ENCODE measurements at regions not wholly inside any gene's neighbourhood (a gene's known extent, or its start where the extent isn't known, plus 50 kb on each side); places are given as distances from the start of the nearest gene placed in this dataset.

DNA sequence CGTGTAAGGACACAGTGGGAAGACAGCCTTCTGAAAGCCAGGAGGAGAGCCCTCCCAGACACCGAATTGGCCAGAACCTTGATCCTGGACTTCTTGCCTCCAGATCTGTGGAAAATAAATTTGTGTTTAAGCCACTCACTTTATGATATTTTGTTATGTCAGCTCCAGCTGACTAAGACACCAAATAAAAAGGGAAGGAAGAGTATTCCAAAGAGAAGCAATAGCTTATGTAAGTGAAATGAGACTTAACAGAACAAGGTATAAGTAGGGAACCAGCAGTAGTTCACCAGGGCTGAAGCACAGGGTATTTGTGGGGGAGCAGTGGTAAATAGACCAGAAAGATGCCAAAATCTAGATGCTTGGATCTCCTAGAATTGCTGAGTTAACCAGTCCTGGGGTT, 94.2 kb upstream of the WLS start:
- no peak for FAIRE-seq
- no peak for TF ChIP-seq EZH2 (IDR thresholded peaks at IDR 0.05; ENCODE audit: insufficient read depth, low read length)
- TF ChIP-seq, protein P1, sequence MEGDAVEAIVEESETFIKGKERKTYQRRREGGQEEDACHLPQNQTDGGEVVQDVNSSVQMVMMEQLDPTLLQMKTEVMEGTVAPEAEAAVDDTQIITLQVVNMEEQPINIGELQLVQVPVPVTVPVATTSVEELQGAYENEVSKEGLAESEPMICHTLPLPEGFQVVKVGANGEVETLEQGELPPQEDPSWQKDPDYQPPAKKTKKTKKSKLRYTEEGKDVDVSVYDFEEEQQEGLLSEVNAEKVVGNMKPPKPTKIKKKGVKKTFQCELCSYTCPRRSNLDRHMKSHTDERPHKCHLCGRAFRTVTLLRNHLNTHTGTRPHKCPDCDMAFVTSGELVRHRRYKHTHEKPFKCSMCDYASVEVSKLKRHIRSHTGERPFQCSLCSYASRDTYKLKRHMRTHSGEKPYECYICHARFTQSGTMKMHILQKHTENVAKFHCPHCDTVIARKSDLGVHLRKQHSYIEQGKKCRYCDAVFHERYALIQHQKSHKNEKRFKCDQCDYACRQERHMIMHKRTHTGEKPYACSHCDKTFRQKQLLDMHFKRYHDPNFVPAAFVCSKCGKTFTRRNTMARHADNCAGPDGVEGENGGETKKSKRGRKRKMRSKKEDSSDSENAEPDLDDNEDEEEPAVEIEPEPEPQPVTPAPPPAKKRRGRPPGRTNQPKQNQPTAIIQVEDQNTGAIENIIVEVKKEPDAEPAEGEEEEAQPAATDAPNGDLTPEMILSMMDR (IDR thresholded peaks at IDR 0.05; ENCODE audit: insufficient read depth, low read depth, low read length): no peak
- Histone ChIP-seq H3K4me3 (ENCODE audit: insufficient read depth, low read depth, low read length) (no peak overlapping the region), H3K27me3 (ENCODE audit: insufficient read depth, low read length) (peaks cover 4% of the 10 kb centered on the region), H3K4me1 (ENCODE audit: insufficient read depth, low read length) (peaks cover 33% of the 10 kb centered on the region), H3K79me2 (ENCODE audit: insufficient read depth, low read length) (no peaks in the 10 kb centered on the region), H3K9me3 (ENCODE audit: insufficient read depth, low read depth, low read length) (no peaks in the 10 kb centered on the region), H2AFZ (ENCODE audit: low read depth, low read length) (no peak overlapping the region), H3K36me3 (ENCODE audit: insufficient read depth, low read length) (no peaks in the 10 kb centered on the region), H3K4me2 (ENCODE audit: low read length) (no peak overlapping the region), H3K9ac (ENCODE audit: low read length) (no peak overlapping the region), H4K20me1 (ENCODE audit: insufficient read depth, low read length) (no peaks in the 10 kb centered on the region), H3K27ac (ENCODE audit: low read depth, low read length) (no peak overlapping the region)
- Mint-ChIP-seq H3K27me3 (ENCODE audit: low read depth, unreplicated experiment) (no peaks in the 10 kb centered on the region), H3K27ac (ENCODE audit: unreplicated experiment) (no peak overlapping the region), H3K4me1 (ENCODE audit: low read depth, unreplicated experiment) (peaks cover 29% of the 10 kb centered on the region), H3K4me3 (ENCODE audit: unreplicated experiment) (no peak overlapping the region), H3K9me3 (ENCODE audit: unreplicated experiment) (peaks cover 2% of the 10 kb centered on the region), H3K36me3 (ENCODE audit: low read depth, unreplicated experiment) (no peaks in the 10 kb centered on the region)
- DNase-seq (ENCODE audit: low read depth): no peak

- H3K4me1 Mint-ChIP-seq (ENCODE audit: low read depth, unreplicated experiment): peaks cover 21% of the 10 kb centered on the region
- H3K27ac Mint-ChIP-seq (ENCODE audit: unreplicated experiment): no peak overlapping the region
- no peak overlapping the region for H3K4me3 ChIP-seq (ENCODE audit: insufficient read depth, low read depth, low read length)
- DNase-seq (ENCODE audit: low read depth) (no peak), FAIRE-seq (no peak)
- no peaks in the 10 kb centered on the region for H3K36me3 Mint-ChIP-seq (ENCODE audit: low read depth, unreplicated experiment)
- no peak overlapping the region for H3K27ac ChIP-seq (ENCODE audit: low read depth, low read length)
- peaks cover 4% of the 10 kb centered on the region for H3K27me3 ChIP-seq (ENCODE audit: insufficient read depth, low read length)
- no peaks in the 10 kb centered on the region for H3K27me3 Mint-ChIP-seq (ENCODE audit: low read depth, unreplicated experiment)
- no peaks in the 10 kb centered on the region for H4K20me1 ChIP-seq (ENCODE audit: insufficient read depth, low read length)
- H3K4me3 Mint-ChIP-seq (ENCODE audit: unreplicated experiment): no peak overlapping the region
- no peaks in the 10 kb centered on the region for H3K79me2 ChIP-seq (ENCODE audit: insufficient read depth, low read length)
- H3K9me3 ChIP-seq (ENCODE audit: insufficient read depth, low read depth, low read length): no peaks in the 10 kb centered on the region
- H2AFZ ChIP-seq (ENCODE audit: low read depth, low read length): no peak overlapping the region
- peaks cover 2% of the 10 kb centered on the region for H3K9me3 Mint-ChIP-seq (ENCODE audit: unreplicated experiment)
- peaks cover 18% of the 10 kb centered on the region for H3K4me1 ChIP-seq (ENCODE audit: insufficient read depth, low read length)
- no peaks in the 10 kb centered on the region for H3K36me3 ChIP-seq (ENCODE audit: insufficient read depth, low read length)
- no peak overlapping the region for H3K4me2 ChIP-seq (ENCODE audit: low read length)
- TF ChIP-seq, protein P1 (IDR thresholded peaks at IDR 0.05; ENCODE audit: insufficient read depth, low read depth, low read length): no peak
- no peak for TF ChIP-seq EZH2 (IDR thresholded peaks at IDR 0.05; ENCODE audit: insufficient read depth, low read length)
- H3K9ac ChIP-seq (ENCODE audit: low read length): no peak overlapping the region
Measured at GRCh38 chr1:68324316-68324715, 92.0 kb upstream of the WLS start.

- H3K27me3 Mint-ChIP-seq (ENCODE audit: low read depth, unreplicated experiment): peaks cover 2% of the 10 kb centered on the region
Measured at GRCh38 chr1:68322837-68323687, 90.7 kb upstream of the WLS start.

More at GRCh38 chr1:68322837-68323687, 90.7 kb upstream of the WLS start:
- peaks cover 2% of the 10 kb centered on the region for H3K9me3 Mint-ChIP-seq (ENCODE audit: unreplicated experiment)
- peaks cover 13% of the 10 kb centered on the region for H3K4me1 ChIP-seq (ENCODE audit: insufficient read depth, low read length)
- no peaks in the 10 kb centered on the region for H3K36me3 Mint-ChIP-seq (ENCODE audit: low read depth, unreplicated experiment)
- peaks cover 13% of the 10 kb centered on the region for H3K4me1 Mint-ChIP-seq (ENCODE audit: low read depth, unreplicated experiment)
- H4K20me1 ChIP-seq (ENCODE audit: insufficient read depth, low read length): no peaks in the 10 kb centered on the region
- H3K4me3 ChIP-seq (ENCODE audit: insufficient read depth, low read depth, low read length): no peak overlapping the region
- H3K79me2 ChIP-seq (ENCODE audit: insufficient read depth, low read length): no peaks in the 10 kb centered on the region
- no peak overlapping the region for H3K4me3 Mint-ChIP-seq (ENCODE audit: unreplicated experiment)
- TF ChIP-seq, protein P1 (IDR thresholded peaks at IDR 0.05; ENCODE audit: insufficient read depth, low read depth, low read length): no peak
- no peak for TF ChIP-seq EZH2 (IDR thresholded peaks at IDR 0.05; ENCODE audit: insufficient read depth, low read length)
- H3K27me3 ChIP-seq (ENCODE audit: insufficient read depth, low read length): peaks cover 4% of the 10 kb centered on the region
- FAIRE-seq: no peak
- peak; percentile 89 for DNase-seq (ENCODE audit: low read depth)
- no peaks in the 10 kb centered on the region for H3K9me3 ChIP-seq (ENCODE audit: insufficient read depth, low read depth, low read length)
- peak overlapping the region; percentile 43 for H2AFZ ChIP-seq (ENCODE audit: low read depth, low read length)
- no peaks in the 10 kb centered on the region for H3K36me3 ChIP-seq (ENCODE audit: insufficient read depth, low read length)
- peak overlapping the region; percentile 8 for H3K9ac ChIP-seq (ENCODE audit: low read length)
- H3K27ac Mint-ChIP-seq (ENCODE audit: unreplicated experiment): peak overlapping the region; percentile 86
- H3K4me2 ChIP-seq (ENCODE audit: low read length): peak overlapping the region; percentile 66
- no peak overlapping the region for H3K27ac ChIP-seq (ENCODE audit: low read depth, low read length)

Data from astrocyte (in vitro differentiated cells and primary cell).